HG03457 (cell line): ENCODE measurements at regions not wholly inside any gene's neighbourhood (a gene's known extent, or its start where the extent isn't known, plus 50 kb on each side); places are given as distances from the start of the nearest gene placed in this dataset.
A peak's percentile ranks its signal among the peaks of the same experiment; 100 is the strongest.

Source experiments
- ATAC-seq: cut with Tn5 transposase; IDR thresholded peaks from one replicate; pipeline ENCODE4 v1.9.1; 2021; ENCODE audit warnings: moderate number of reproducible peaks; ENCODE audit not compliant: unreplicated experiment

DNA sequence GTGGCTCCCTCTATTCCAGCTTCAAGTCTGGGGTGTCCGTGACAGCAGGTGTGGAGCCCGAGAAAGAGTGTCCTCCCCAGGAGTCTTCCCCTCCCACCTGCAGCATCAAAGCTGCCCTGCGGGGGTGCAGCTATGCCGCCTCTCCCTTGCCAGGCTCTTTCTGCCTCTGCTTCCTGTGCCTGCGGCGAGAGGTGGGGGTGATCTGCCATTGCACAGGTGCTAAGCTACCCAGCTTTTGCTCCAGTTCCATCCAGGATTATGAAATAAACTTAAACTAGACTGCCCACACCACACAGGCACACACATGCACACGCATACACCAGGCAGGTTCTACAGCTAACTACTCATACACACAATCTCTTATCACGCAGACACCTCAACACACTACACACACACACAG, 104.7 kb upstream of the CLDN10 start:
- no peak for ATAC-seq

DNA sequence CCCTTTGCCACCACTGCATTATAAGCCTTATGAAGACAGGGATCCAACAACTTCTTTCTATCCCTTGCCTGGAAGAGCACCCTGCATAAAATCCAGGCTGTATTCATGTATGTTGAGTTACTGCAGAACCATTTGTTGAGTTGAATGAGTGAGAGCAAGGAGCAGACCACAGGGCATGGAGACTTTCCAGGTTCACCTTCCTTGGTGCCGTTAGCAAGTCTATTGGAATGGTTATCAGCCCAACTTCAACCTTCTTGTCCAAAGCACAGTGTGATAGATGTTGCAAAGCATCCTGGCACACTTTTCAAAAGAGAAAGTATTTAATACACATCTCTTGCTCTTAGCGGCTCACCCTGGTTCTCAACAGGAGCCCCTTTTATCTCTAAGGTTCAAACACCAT, 100.9 kb upstream of the CLDN10 start:
- ATAC-seq: no peak

DNA sequence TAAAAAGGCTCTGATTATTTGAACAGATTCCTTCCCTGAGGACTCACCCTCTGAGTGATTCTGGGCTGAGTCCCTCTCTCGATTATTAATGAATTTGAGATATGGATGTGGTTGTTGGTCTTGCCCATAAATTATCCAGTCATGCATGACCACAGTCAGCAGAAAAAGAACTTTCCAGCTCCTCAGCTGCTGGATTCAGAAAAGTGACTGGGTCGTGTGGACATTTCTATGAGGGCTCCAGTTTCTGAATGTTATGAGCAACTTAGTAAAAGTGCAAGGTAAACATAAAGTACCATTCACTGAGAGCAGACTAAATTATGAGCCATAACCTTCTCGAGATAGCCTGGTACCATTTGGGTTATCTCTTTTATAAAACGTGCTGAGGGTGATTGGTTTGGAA, 100.1 kb upstream of the CLDN10 start:
- ATAC-seq: no peak

DNA sequence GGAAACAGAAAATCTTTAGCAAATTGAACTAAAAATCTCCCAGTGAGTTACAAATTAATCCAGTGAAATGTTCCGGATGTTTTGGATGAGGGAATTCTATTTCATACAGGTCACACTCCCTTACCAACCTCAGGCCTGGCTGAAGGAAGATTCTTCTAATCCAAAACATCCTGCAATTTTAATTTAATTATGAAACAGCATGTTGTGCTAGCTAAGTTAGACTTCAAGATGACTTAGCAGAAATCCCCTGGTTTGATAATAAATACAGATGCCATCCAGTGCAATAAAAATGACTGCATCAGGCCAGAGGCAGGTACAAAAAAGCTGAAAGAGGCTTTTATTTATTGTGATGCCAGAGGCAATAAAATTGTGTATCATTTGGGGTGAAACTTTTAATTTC, 96.7 kb upstream of the CLDN10 start:
- no peak for ATAC-seq

DNA sequence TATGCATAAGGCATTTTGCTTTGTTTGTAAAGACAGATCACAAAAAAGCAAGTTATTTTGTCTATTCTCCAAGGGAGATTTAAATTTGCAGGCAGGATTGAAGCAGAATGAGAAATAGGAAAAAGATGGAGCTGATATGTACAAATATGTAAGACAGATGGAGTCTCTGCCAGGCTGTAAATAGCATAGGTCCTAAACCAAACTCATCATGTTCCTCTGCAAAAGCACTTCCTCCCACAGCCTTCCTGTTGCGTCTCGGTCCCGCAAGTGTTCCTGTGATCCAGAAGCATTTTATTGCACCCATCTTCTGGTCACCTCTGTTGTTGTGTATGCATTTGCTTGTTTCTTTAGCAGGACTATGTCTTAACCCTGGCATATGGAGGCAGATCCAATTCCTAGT, 95.7 kb upstream of the CLDN10 start:
- peak; percentile 5 for ATAC-seq

DNA sequence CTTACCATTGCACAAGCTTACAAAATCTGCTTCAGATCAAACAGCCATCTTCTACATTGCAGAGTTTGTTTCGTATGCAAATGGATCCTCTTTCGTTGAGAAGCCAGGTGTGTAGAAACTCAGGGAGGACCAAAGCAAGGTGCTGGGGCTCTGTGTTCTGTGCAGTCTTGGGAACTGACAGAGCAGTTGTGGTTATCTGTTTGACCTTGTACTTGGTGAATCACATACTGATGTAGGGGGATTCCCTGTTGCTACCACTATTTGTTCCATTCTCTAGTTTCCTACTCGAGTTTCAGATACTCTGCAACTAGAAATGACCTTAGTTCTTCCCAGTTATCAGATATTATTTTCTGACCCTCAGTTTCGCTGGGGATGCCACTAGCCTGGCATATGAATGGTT, 95.2 kb upstream of the CLDN10 start:
- peak; percentile 99 for ATAC-seq

DNA sequence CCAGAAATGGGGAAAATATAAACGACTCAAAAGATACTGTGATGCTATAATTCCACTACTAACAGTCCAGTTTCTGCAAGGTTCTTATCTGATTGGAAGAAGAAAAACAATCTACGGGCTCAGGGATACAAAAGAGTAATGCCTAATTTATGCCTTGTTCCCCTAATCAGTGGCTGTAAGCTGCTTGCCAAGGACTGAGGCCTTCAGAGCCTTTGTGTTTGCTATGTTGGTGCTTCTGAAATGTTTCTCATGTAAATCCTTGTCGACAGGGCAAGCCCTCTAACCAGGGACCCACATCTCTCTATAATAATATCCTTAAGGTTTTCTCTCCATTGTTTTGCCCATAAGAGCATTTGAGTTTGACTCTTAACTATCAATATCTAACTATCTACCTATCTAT, 89.7 kb upstream of the CLDN10 start:
- ATAC-seq: no peak

DNA sequence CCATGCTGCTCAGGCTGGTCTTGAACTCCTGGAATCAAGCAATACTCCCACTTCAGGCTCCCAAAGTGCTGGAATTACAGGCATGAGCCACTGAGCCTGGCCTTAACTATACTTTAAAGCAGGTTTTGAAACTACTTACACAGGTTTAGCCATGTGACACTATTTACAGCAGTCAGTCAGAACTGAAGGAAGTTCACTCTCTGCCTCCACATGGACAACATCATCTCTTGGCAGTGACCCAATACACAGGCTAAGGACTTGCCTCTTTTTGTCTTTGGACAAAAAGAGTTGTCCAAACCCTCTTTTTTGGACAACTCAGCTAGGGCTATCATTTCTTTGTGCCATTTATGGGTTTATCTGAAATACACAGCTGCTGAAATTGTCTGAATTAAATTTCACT, 89.0 kb upstream of the CLDN10 start:
- no peak for ATAC-seq

DNA sequence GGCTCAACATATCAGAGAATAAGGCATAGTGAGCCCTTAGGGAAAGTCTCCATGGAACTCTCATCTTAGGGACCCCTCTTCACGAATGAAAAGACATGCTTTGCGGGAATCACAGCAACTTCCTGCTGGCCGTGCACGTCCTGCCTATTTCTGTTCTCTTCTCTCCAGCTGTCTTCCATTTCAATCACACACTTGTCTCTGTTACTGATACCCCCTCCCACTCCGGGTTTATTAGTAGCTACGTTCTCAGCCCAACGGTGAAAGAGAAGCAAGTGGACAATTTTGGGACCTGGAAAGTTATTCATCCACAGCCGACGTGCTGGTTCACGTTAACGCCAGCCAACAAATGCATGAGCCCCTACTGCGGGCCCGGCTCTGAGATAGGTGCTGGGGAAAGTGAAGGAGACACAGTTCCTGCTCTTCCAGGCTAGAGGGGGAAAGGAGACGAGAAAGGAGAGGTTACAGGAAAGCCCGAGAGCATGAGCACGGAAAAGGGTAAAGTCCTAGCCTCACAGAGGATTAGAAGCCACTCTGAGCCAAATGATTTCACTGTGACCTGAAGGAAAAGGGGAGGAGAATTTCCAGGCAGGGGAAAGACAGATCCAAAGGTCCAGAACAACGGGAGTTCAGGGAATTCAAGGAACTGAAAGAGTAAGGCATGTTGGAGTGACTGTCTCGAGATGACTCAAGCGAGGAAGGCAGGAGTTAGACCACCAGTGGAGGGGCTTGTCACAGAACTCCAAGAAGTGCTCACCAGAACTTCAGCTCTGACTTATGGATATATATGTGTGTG, 81.8 kb upstream of the CLDN10 start:
- ATAC-seq: no peak

DNA sequence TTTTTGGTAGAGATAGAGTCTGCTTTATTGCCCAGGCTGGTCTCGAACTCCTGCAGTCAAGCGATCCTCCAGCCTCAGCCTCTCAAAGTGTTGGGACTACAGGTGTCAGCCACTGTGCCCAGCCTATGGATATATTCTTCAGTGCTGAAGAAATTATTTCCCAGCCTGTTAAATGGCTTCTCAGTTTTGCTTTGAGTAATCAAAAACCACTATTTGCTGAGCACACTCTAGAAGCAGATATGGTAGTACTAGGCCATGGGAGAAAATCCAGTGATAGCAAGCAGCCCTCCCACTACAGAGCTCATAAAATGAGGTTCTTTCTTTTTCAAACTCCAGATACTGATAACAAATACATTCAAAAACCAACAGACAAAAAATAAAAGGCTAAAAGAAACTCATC, 80.6 kb upstream of the CLDN10 start:
- ATAC-seq: no peak

DNA sequence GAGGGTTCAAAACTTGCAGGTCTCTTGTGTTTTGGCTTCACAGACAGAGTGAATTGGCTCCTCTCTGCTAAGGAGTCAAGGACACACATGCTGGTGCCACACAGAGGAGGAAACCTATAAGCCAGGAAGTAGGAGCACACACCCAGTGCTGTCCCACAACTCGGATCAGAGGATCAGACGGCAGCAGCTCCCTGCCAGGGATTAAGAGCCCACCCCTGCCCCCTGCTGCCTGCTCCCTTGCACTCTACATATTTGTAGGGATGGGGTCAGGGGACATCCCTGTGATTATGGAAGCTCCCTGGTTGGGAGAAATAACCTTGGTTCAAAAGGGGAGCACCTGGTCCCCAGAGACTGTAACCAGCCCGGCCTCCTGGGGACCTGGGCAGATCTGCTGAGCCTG, 77.5 kb upstream of the CLDN10 start:
- ATAC-seq: no peak

DNA sequence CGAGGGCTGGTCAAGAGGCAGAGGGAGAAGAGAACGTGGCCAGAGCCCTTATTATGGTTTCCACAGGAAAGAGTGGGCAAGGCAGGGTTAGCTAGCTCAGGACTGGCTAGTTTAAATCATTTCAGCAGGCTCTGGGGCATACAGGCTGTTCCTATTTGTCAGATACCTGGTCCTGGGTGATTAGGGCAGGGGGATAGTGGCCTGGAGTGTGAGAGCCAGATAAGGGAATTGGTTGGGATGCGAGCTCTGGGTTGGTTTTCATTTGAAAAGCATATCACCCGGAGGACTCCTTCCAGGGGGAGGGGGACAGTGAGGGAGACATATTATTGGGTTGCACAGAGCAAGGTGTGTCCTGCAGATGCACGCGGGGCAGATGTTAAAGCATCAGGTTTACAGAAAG, 75.3 kb upstream of the CLDN10 start:
- ATAC-seq: no peak

DNA sequence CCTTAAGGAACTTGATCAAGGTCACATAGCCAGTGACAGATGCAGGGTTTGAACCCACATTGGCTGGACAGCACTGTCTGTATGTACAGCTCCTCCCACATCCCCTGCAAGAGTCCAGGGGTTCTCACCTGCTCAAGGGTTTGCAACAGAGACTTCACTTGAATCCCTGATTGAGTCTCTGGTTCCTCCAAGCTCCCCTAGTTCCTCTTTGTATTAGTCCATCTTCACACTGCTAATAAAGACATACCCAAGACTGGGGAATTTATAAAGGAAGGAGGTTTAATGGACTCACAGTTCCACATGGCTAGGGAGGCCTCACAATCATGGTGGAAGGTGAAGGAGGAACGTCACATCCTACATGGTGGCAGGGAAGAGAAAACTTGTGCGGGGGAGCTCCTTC, 72.8 kb upstream of the CLDN10 start:
- peak; percentile 17 for ATAC-seq

DNA sequence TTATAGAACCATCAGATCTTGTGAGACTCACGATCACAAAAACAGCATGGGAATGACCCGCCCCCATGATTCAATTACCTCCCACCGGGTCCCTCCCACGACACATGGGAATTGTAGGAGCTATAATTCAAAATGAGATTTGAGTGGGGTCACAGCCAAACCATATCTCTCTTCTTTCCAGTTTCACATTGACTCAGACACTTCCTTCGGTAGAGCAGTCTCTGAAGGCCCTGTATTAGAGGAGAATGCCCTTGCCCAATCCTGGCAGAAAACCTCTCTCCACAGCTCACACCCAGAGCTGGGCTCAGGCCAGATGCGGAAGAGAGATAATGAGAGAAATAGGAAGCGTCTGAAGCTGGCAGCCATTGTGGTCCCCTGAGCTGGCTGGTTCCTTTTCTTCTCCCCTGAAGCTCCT, 72.4 kb upstream of the CLDN10 start:
- ATAC-seq: peak; percentile 77

DNA sequence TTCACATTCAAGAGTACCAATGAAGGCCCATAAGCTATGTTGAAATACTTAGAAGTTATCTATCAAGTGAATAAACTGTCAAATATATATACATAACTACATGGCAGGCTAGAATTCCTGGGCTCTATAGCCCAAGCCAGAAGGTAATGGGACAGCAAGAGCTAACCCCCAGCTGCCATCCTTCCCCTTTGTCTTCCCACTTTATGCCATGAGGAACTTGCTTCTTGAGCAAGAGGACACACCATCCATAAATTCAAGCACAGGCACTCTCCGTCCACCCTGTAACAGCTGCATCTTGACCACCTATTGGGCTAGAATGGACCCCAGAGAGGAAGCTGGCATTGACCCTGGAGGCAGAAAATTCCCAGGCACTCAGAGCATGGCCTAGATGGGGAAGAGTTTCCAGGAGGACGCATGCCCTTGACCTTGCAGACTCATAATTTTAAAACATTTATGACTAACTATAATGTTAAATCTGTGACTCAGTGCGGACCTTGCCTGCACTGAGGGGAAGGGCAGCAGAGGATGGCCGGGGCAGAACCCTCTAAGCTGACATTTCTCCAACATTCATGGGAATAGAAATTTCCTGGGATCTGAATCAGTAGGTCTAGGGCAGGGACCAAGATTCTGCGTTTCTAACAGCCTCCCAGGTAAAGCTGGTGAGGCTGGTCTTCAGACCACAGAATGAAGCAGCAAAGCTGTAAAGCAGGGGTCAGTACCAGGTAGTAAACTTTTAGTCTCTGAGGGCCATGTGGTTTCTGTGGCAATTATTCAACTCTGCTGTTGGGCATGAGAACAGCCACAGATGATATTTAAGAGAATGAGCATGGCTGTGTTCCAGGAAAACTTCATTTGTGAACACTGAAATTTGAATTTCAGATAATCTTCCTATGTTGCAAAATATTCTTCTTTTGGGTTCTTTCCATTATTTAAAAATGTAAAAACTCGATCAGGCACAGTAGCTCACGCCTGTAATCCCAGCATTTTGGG, 71.4 kb upstream of the CLDN10 start:
- no peak for ATAC-seq

DNA sequence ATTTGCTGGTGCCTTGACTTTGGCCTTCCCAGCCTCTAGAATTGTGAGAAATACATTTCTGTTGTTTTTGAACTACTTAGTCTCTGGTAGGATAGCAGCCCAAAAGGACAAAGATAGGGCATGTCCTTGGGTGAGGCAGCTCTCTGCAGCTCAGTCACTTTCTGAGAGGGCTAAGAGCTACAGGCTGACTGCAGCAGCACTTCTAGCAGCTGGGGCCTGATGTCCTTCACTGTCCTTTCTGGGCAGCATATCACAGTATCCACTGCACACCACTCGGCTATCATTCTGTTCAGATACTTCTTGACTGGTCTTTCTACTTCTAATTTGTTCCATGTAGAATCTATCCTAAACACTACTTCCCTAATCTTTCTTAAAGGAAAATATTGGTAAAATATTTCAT, 68.5 kb upstream of the CLDN10 start:
- ATAC-seq: no peak

DNA sequence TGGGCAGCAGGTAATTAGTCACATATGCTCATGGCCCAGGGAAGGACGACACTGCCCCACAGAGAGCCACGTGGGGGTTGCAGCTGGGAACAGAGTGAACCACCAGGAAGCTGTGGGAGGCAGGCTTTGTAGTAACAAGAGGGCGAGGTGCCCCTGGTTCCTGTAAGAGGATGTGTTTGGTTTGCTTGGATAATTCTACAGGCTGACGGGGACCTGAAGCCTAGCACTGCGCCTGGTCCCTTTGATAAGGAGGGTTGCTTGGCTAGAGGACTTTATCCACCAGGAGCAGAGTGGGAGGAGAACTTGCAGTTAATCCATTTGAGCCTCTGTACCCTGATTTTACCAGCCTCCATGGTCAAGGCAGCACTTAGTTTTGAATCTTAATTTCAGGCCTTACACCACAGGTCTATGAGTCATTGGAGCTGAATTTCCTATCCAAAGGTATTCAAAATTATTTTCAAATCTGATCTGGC, 67.4 kb upstream of the CLDN10 start:
- no peak for ATAC-seq

DNA sequence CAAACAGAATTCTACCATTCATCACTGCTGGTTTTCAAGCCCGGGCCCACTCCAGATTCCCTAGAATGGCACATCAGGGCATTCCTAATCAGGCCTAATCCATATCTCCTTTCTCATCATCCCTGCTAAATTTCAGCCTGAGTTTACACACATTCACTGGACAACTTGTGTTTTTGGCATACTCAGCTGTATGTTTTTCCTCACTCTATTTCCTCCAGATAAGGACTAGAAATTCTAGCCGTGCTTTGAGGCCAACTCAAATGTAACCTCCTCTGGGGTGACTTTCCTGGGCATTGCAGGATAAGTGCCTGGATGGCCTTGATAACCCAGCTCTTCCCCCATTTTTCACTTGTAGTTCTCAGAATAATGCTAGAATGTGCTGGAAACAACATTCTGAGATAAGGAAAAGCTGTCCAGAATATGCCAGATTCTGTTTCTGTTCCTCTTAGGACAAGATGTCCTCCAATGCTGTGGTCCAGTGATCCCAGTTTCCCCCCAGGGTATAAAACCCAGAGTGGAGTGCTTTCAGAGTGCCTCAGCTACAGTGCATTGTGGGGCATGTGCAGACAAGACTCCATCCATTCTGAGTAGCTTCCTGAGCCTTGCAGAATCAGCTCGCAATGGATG, 66.9 kb upstream of the CLDN10 start:
- ATAC-seq: no peak

DNA sequence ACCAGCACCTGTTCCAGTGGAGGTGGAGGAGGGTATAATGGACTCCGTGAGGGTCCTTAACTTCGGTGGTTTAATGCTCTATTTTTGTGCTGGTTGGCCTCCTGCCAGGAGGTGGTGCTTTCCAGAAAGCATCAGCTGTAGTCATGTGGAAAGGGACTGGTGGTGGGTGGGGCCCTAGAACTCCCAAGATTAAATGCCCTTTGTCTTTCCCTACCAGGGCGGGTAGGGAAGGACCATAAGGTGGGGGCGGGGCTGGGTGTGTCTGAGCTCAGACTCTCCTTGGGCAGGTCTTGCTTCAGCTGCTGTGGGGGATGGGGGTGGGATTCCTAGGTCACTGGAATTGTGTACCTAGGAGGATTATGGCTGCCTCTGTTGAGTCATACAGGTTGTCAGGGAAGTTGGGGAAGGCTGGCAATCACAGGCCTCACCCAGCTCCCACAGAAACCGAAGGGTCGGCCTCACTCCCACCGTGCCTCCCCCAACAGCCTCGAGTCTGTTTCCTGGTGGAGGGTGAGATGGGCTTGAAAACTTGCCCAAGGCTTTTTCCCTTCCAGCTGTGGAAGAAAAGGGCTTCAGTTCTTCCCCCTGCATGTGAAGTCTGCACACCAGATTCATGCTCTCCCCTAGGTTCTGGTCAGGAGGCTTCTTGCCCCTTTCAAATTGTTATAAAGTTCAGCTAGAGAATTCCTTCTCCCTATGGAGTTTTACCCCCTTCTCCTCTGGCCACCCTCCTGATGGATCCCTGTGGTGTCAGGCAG, 60.3 kb upstream of the CLDN10 start:
- no peak for ATAC-seq

DNA sequence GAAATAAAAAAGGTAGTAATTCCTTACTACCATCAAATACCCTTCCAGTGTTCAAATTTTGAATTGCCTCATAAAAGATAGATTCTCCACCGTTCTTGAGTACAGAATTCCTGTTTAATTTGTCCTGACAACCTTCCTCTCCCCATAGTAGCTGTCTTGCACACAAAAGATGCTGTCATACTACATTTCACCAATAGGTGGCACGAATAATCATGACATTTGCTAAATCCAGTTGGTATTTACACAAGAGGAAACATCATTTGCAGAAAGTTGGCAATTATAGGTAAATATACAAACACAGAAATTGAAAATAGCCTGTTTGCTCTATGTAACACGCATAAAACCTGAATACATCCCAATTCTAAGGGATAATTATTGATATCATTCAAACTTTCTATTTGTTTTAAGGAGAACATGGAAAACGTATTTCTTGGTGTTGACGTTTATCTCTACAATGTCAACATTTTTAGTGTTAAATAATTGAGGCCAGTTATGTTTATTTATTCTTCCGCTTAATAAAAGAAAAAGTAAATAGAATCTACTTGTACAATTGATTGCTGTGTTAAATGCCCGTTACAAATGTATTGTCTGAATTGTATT, 58.3 kb upstream of the CLDN10 start:
- ATAC-seq: no peak
